PC-3 (cell line): ENCODE measurements at regions not wholly inside any gene's neighbourhood (a gene's known extent, or its start where the extent isn't known, plus 50 kb on each side); places are given as distances from the start of the nearest gene placed in this dataset.

Source experiments
- EZH2 ChIP-seq: fragments of 300-600 bp; sonication (generic); IDR thresholded peaks from one replicate; pipeline ENCODE4 v1.6.1; 2017; ENCODE audit warnings: antibody characterized with exemption, mild to moderate bottlenecking, low read length; ENCODE audit not compliant: unreplicated experiment
- EZH2phosphoT487 ChIP-seq: fragments of 300-600 bp; sonication (generic); IDR thresholded peaks from 2 replicates; pipeline ENCODE4 v1.6.1; 2018; ENCODE audit warnings: mild to moderate bottlenecking, antibody characterized with exemption, low read length, borderline replicate concordance
- TF ChIP-seq, protein P1 (sequence below): fragments of 300-600 bp; sonication (generic); conservative IDR thresholded peaks from 2 replicates; pipeline ENCODE4 v1.5.1; 2017; ENCODE audit warnings: antibody characterized with exemption, low read depth, mild to moderate bottlenecking, low read length

DNA sequence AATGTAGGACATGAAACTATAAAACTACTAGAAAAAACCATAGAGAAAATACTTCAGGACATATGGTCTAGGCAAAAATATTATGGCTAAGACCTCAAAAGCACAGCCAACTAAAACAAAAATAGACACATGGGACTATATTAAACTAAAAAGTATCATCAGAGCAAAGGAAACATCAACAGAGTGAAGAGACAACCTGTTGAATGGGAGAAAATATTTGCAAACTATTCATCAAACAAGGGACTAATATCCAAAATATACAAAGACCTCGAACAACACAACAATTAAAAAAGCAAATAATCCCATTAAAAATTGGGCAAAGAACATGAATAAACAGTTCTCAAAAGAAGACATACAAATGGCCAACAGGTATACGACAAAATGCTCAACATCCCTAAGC, 210.9 kb downstream of the PCSK1 start:
- TF ChIP-seq, protein P1, sequence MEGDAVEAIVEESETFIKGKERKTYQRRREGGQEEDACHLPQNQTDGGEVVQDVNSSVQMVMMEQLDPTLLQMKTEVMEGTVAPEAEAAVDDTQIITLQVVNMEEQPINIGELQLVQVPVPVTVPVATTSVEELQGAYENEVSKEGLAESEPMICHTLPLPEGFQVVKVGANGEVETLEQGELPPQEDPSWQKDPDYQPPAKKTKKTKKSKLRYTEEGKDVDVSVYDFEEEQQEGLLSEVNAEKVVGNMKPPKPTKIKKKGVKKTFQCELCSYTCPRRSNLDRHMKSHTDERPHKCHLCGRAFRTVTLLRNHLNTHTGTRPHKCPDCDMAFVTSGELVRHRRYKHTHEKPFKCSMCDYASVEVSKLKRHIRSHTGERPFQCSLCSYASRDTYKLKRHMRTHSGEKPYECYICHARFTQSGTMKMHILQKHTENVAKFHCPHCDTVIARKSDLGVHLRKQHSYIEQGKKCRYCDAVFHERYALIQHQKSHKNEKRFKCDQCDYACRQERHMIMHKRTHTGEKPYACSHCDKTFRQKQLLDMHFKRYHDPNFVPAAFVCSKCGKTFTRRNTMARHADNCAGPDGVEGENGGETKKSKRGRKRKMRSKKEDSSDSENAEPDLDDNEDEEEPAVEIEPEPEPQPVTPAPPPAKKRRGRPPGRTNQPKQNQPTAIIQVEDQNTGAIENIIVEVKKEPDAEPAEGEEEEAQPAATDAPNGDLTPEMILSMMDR = no peak
- no peak for TF ChIP-seq EZH2
- no peak for TF ChIP-seq EZH2phosphoT487
